ENCODE measurements at regions not wholly inside any gene's neighbourhood (a gene's known extent, or its start where the extent isn't known, plus 50 kb on each side); places are given as distances from the start of the nearest gene placed in this dataset.

DNA sequence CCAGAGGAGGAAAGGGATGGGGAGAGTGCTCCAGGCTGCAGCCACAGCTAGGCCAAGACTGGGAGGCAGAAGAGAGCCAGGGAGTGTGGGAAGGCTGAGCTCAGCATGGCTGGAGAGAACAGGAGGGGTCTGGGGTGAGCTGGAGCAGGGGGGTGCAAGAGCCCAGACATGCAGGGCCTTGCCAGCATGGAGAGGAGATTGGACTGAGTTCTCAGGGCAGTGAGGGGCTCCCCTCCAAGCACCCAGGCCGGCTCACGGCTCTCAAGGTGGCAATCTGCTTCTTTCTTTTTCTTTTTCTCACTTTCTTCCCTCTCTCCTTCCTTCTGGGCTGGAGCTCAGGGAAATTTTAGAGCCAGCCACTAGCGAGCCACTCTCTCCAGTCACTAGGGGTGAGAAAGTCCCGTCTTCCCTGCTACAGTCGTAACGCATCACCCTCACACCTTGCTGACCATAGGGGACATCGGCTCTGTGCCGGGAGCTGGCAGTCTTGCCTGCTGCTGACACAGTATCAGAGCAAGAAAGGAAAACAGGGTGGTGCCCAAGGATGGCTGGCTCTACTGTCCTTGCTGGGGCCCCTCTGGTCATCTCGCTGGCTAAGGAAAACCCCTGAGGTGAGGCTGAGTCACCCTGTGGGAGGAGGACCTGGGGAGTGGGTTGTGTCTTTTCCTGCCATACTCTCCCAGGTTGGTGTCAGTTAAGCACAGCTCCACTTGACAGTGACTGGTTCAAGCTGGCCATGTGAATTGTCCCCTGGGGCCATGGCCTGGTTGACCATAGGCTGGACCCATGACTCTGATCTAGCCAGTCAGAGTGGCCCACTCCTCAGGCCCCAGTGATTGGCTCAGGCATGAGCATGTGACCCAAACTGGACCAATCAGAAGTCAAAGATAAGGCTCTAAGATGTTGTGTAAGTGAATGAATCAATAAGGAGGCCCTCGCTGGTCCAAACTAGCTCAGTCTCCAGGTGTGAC lies 135.1 kb upstream of the PMEPA1 start:
- intact Hi-C loops (cut with DNase I; ENCODE audit: low total_unique reads) = no loop called here
- TF ChIP-seq POLR2A (IDR thresholded peaks at IDR 0.05) = no peak
- TF ChIP-seq, protein P1, sequence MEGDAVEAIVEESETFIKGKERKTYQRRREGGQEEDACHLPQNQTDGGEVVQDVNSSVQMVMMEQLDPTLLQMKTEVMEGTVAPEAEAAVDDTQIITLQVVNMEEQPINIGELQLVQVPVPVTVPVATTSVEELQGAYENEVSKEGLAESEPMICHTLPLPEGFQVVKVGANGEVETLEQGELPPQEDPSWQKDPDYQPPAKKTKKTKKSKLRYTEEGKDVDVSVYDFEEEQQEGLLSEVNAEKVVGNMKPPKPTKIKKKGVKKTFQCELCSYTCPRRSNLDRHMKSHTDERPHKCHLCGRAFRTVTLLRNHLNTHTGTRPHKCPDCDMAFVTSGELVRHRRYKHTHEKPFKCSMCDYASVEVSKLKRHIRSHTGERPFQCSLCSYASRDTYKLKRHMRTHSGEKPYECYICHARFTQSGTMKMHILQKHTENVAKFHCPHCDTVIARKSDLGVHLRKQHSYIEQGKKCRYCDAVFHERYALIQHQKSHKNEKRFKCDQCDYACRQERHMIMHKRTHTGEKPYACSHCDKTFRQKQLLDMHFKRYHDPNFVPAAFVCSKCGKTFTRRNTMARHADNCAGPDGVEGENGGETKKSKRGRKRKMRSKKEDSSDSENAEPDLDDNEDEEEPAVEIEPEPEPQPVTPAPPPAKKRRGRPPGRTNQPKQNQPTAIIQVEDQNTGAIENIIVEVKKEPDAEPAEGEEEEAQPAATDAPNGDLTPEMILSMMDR (IDR thresholded peaks at IDR 0.05 in 4 of 5, conservative IDR thresholded peaks at IDR 0.05 in 1 of 5) = no peak

DNA sequence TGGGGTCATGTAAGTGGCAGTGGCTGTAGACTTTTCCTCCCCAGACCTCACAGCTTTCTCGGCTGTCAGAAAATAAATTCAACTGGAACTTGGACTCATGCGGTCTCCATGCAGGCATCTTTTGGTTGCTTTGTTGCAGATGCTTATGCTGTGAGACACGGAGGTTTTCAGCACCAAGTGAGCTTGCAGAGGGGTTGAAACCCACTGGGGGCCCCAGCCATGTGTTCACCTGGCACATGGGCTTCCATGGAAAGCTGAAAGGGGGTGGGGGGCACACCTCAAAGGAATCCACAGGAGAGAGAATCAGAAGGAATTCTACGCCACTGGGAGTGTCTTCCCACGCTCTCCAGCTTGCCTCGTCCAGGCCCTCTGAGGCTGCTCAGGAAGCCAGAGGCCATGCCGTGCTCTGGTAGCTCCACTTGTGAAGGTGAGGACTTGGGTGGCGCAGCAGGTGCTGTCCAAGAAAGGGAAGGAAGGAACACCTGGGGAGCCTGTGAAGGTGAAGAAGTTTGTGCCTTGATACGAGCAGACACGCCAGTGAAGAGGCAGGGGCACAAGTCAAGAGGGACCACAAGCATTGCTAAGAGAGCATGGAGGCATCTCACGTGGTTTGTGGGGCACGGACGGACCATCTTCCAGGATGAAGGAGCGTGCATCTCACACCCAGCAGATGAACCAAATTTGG lies 134.3 kb upstream of the PMEPA1 start:
- intact Hi-C loops (cut with DNase I; ENCODE audit: low total_unique reads) (no loop called here), in situ Hi-C loops (cut with MboI; ENCODE audit: low sequenced_read_pairs in 4 of 4) (no loop called here)
- no peaks in the 10 kb centered on the region for H3K36me3 ChIP-seq

More for the DNA sequence above, 135.1 kb upstream of the PMEPA1 start:
- Histone ChIP-seq H3K9me3 (no peaks in the 10 kb centered on the region), H3K4me1 (no peaks in the 10 kb centered on the region), H3K27ac (no peak overlapping the region), H3K4me3 (no peak overlapping the region), H3K36me3 (no peaks in the 10 kb centered on the region), H3K27me3 (no peaks in the 10 kb centered on the region)
- ATAC-seq (no peak), DNase-seq (no peak)
- in situ Hi-C loops (cut with MboI; ENCODE audit: low sequenced_read_pairs in 4 of 4) = no loop called here

DNA sequence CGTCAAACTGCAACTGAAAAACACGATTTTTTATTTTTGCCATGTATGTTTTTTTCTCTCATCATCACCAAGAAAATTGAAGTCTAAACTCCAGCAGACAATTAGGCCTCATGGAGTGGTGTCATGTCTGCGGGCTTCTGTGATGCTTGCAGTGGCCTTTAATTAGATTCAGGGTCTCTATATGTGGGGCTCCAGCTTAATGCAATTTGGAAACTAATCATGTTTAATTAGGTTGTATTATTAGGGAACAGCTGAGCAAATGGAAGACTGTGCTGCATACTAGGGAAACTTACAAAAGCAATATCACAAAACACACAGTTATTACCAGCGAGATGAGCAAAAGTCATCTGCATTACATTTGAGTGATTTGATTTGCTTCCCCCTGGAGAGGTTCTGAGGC lies 132.9 kb upstream of the PMEPA1 start:
- in situ Hi-C loops (cut with MboI; ENCODE audit: low sequenced_read_pairs in 4 of 4) (no loop called here), intact Hi-C loops (cut with DNase I; ENCODE audit: low total_unique reads) (no loop called here)
- Histone ChIP-seq H3K27ac (no peak overlapping the region), H3K4me3 (no peak overlapping the region), H3K9me3 (no peaks in the 10 kb centered on the region), H3K4me1 (no peaks in the 10 kb centered on the region), H3K27me3 (no peaks in the 10 kb centered on the region), H3K36me3 (no peaks in the 10 kb centered on the region)
- ATAC-seq = no peak
- no peak for DNase-seq
- TF ChIP-seq, protein P1 (IDR thresholded peaks at IDR 0.05 in 4 of 5, conservative IDR thresholded peaks at IDR 0.05 in 1 of 5) = no peak
- no peak for TF ChIP-seq POLR2A (IDR thresholded peaks at IDR 0.05)

More for the DNA sequence above, 134.3 kb upstream of the PMEPA1 start:
- H3K27ac ChIP-seq = no peak overlapping the region
- no peaks in the 10 kb centered on the region for H3K27me3 ChIP-seq
- no peaks in the 10 kb centered on the region for H3K9me3 ChIP-seq
- ATAC-seq = no peak
- no peaks in the 10 kb centered on the region for H3K4me1 ChIP-seq
- H3K4me3 ChIP-seq = no peak overlapping the region
- TF ChIP-seq, protein P1 (IDR thresholded peaks at IDR 0.05 in 4 of 5, conservative IDR thresholded peaks at IDR 0.05 in 1 of 5) = no peak
- no peak for TF ChIP-seq POLR2A (IDR thresholded peaks at IDR 0.05)
- no peak for DNase-seq

DNA sequence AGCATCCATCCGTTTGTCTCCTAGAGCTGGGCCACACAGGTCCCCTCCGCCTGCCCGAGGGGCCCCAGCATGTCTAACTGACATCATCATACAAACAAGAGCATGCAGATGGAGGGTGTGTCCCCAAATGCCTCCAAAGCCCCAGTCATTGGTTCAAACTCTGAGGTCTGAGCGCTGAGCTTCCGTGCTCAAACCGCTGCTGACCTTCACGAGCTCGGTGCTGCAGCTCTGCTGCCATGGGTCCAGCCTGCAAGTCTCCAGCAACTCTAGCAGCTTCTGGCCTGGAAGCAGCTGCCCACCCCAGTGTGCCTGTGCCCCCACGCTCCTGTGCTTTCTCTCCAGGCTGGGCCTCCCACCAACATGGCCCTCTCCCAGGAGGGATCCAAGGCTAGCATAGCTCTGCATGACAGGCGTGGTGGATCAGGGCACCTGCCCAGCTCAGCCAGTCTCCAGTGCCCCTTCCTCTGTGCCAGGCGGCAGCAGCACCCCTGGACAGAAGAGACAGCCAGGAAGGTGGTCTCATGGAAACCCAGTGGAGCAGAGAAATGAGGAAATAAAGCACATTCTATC lies 131.6 kb upstream of the PMEPA1 start:
- H3K9me3 ChIP-seq = no peaks in the 10 kb centered on the region
- no peaks in the 10 kb centered on the region for H3K36me3 ChIP-seq
- no peak for ATAC-seq
- H3K4me1 ChIP-seq = no peaks in the 10 kb centered on the region
- TF ChIP-seq POLR2A (IDR thresholded peaks at IDR 0.05) = no peak
- TF ChIP-seq, protein P1 (IDR thresholded peaks at IDR 0.05 in 4 of 5, conservative IDR thresholded peaks at IDR 0.05 in 1 of 5) = no peak
- DNase-seq = no peak
- H3K27ac ChIP-seq = no peak overlapping the region
- H3K4me3 ChIP-seq = no peak overlapping the region
- H3K27me3 ChIP-seq = no peaks in the 10 kb centered on the region
- intact Hi-C loops (cut with DNase I; ENCODE audit: low total_unique reads) = no loop called here
- in situ Hi-C loops (cut with MboI; ENCODE audit: low sequenced_read_pairs in 4 of 4) = no loop called here
